ENCODE measurements at regions not wholly inside any gene's neighbourhood (a gene's known extent, or its start where the extent isn't known, plus 50 kb on each side); places are given as distances from the start of the nearest gene placed in this dataset.

DNA sequence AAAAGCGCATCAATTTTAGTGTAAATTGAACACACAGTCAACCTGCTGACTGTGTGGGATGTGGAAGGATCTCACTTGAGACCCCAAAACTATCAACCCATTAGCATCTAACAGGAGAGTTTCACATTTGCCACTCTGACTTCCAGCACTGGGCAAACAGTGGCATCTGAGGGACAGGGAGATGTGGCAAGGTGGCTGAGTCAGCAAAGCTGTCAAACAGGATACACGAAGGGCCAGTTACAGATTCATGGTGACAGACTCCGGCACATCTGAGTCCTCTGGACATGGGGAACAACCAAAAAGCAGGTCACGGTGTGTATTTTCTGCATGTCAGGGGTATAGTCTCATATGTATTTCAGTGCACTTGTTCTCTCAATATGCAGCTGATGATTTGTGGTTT is 573.4 kb upstream of the PPP2R3A start:
- Histone ChIP-seq H2AFZ (no peak overlapping the region), H3K9me2 (replicated peaks; ENCODE audit: insufficient read depth) (no peaks in the 10 kb centered on the region), H3K4me1 (ENCODE audit: insufficient read depth) (no peaks in the 10 kb centered on the region), H3K4me2 (no peak overlapping the region), H3K27ac (no peak overlapping the region), H3K36me3 (replicated peaks; ENCODE audit: insufficient read depth, low read depth) (no peaks in the 10 kb centered on the region), H3K4me3 (no peak overlapping the region), H4K20me1 (ENCODE audit: insufficient read depth, poor library complexity, severe bottlenecking) (no peaks in the 10 kb centered on the region), H3K9me3 (ENCODE audit: low read depth) (no peaks in the 10 kb centered on the region), H3K27me3 (no peaks in the 10 kb centered on the region), H3K79me2 (no peaks in the 10 kb centered on the region)
- WGBS (ENCODE audit: low lambda C conversion rate, missing lambda C conversion rate): 95% methylated on average over 4 of the region's 4 CpGs
- no peak for DNase-seq (ENCODE audit: low spot score)
- TF ChIP-seq, protein P1, sequence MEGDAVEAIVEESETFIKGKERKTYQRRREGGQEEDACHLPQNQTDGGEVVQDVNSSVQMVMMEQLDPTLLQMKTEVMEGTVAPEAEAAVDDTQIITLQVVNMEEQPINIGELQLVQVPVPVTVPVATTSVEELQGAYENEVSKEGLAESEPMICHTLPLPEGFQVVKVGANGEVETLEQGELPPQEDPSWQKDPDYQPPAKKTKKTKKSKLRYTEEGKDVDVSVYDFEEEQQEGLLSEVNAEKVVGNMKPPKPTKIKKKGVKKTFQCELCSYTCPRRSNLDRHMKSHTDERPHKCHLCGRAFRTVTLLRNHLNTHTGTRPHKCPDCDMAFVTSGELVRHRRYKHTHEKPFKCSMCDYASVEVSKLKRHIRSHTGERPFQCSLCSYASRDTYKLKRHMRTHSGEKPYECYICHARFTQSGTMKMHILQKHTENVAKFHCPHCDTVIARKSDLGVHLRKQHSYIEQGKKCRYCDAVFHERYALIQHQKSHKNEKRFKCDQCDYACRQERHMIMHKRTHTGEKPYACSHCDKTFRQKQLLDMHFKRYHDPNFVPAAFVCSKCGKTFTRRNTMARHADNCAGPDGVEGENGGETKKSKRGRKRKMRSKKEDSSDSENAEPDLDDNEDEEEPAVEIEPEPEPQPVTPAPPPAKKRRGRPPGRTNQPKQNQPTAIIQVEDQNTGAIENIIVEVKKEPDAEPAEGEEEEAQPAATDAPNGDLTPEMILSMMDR (IDR thresholded peaks at IDR 0.05; ENCODE audit: poor library complexity): no peak
- TF ChIP-seq EZH2phosphoT487 (IDR thresholded peaks at IDR 0.05; ENCODE audit: low read depth, severe bottlenecking, unreplicated experiment) (no peak), EZH2 (IDR thresholded peaks at IDR 0.05; ENCODE audit: borderline replicate concordance) (no peak)

DNA sequence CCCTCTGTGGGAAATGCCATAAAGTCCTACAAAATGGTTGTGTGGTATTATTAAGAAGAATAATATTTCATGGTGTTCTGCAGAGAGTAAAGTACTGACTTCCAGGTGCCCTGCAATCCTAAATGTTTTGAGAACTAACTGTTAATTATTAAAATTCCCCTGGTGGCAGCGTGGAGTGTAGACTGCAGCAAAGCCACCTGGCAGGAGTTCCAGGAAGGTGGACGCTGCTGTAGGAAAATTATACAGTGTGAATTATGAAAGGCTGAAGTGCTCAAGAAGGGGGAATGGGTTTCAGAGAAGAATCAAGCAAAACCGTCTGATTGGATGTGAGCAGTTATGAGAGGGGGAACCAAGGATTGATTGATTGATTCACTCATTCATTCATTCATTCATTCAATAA is 572.4 kb upstream of the PPP2R3A start:
- Histone ChIP-seq H3K27ac (no peak overlapping the region), H3K79me2 (no peaks in the 10 kb centered on the region), H3K36me3 (replicated peaks; ENCODE audit: insufficient read depth, low read depth) (no peaks in the 10 kb centered on the region), H3K9me2 (replicated peaks; ENCODE audit: insufficient read depth) (no peaks in the 10 kb centered on the region), H4K20me1 (ENCODE audit: insufficient read depth, poor library complexity, severe bottlenecking) (no peaks in the 10 kb centered on the region), H2AFZ (no peak overlapping the region), H3K4me3 (no peak overlapping the region), H3K27me3 (no peaks in the 10 kb centered on the region), H3K4me1 (ENCODE audit: insufficient read depth) (no peaks in the 10 kb centered on the region), H3K9me3 (ENCODE audit: low read depth) (no peaks in the 10 kb centered on the region), H3K4me2 (no peak overlapping the region)
- 91% methylated on average over 3 of the region's 3 CpGs for WGBS (ENCODE audit: low lambda C conversion rate, missing lambda C conversion rate)
- TF ChIP-seq EZH2phosphoT487 (IDR thresholded peaks at IDR 0.05; ENCODE audit: low read depth, severe bottlenecking, unreplicated experiment): no peak
- no peak for TF ChIP-seq EZH2 (IDR thresholded peaks at IDR 0.05; ENCODE audit: borderline replicate concordance)
- TF ChIP-seq, protein P1 (IDR thresholded peaks at IDR 0.05; ENCODE audit: poor library complexity): no peak
- no peak for DNase-seq (ENCODE audit: low spot score)

DNA sequence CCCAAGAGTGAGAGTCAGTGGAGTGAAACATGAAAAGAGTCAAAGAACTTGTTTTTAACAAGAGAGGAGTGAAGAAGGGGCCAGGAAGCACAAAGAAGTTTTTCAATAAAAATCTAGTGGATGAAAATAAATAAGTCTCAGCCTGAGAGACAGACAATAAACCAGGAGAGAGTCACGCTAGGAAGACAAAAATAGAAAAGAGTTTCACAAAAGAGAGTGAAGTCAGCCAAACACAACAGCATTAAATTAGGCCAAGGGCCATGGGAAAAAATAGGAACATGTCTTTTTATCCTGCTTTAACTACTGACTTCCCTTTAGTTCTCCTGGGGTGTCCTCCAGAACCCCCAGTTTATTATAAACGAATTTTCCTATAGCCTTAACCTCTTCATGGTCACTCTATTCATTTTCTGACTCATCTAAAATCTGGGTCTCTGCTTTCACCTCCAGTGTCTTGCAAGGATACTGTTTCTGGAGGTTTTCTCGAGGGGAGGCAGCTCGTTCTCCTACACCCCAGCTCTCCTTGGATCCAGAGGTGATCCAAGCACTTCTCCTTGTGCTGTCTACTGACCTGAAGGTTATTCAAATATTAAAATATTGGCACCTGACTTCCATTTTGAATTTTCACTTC is 571.5 kb upstream of the PPP2R3A start:
- Histone ChIP-seq H4K20me1 (ENCODE audit: insufficient read depth, poor library complexity, severe bottlenecking) (no peaks in the 10 kb centered on the region), H3K27me3 (no peaks in the 10 kb centered on the region), H3K4me3 (no peak overlapping the region), H3K4me1 (ENCODE audit: insufficient read depth) (no peaks in the 10 kb centered on the region), H3K9me3 (ENCODE audit: low read depth) (no peaks in the 10 kb centered on the region), H3K9me2 (replicated peaks; ENCODE audit: insufficient read depth) (no peaks in the 10 kb centered on the region), H3K36me3 (replicated peaks; ENCODE audit: insufficient read depth, low read depth) (no peaks in the 10 kb centered on the region), H3K27ac (no peak overlapping the region), H2AFZ (no peak overlapping the region), H3K79me2 (no peaks in the 10 kb centered on the region), H3K4me2 (no peak overlapping the region)
- DNase-seq (ENCODE audit: low spot score): no peak
- TF ChIP-seq EZH2 (IDR thresholded peaks at IDR 0.05; ENCODE audit: borderline replicate concordance): no peak
- no peak for TF ChIP-seq EZH2phosphoT487 (IDR thresholded peaks at IDR 0.05; ENCODE audit: low read depth, severe bottlenecking, unreplicated experiment)
- TF ChIP-seq, protein P1 (IDR thresholded peaks at IDR 0.05; ENCODE audit: poor library complexity): no peak
- WGBS (ENCODE audit: low lambda C conversion rate, missing lambda C conversion rate): 78% methylated on average over 4 of the region's 4 CpGs
